ENCODE measurements at regions not wholly inside any gene's neighbourhood (a gene's known extent, or its start where the extent isn't known, plus 50 kb on each side); places are given as distances from the start of the nearest gene placed in this dataset.

DNA sequence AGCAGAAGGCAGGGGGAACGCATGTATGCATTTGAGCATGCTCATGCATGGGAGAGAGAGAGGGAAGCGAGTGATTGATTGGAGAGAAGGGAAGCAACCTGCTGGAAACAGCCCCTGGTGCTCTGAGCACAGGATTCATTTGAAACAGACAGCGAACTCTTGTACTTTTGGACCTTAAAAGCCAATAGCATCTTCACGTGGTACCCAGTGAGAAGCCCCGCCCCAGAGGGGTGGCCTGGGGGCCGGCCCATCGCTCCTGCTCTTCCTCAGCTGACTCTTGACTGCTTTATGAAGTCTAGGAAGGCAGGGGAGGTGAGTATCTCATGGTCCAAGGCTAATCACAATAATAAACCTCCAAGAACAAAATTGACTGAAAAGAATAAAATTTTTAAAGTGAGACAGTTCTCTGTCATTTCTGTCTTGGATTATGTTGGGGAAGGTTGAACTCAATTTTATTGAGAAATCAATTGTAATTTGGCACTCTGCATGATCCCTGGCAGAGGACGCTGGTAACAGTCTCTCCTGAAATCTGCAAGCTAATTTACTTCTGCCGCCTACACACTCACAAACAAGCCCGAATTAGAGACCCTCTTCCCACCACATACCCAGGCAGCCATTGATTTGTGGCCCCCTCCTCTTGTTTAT, 168.2 kb upstream of the PPARGC1A start:
- DNase-seq (ENCODE audit: low spot score), result no peak

- DNase-seq (ENCODE audit: low spot score), result no peak
Observed at GRCh38 chr4:24056289-24056688, 166.4 kb upstream of the PPARGC1A start.

DNA sequence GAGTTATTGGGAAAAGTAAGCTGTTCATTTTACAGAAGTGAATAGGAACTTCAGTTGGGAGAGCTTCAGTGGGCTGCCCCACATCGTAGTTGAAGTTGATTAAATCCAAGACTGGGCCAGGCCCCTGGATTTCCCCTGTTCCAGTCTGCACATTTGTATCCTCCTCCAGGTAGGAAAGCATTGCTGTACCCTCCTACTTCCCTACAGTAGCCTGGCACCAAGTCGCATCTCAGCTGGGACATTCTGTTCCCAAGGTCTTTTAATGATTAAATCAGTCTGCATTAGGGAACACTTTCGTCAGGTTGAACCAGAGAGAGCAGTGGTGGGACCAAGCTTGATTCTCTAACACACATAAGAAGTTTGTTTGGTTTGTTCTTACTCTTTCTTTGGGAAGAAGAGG, 165.8 kb upstream of the PPARGC1A start:
- DNase-seq (ENCODE audit: low spot score), result no peak

DNA sequence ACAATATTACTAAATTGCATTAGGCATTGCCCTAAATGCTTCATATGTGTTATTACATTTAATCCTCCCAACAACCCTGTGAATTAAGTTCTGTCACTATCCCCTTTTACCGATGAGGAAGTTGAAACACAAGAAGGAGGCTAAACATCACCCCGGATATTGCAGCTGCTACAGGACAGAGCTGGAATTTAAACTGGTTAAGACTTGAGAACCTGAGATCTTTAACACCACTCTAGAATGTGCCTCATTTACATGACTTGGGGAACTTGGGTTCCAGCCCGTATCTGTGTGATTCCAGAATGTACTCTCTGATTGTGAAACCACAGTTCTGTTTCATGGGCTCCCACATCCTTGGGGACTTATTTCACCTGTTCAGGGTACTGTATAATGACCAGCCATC, 165.1 kb upstream of the PPARGC1A start:
- DNase-seq (ENCODE audit: low spot score), result no peak

DNA sequence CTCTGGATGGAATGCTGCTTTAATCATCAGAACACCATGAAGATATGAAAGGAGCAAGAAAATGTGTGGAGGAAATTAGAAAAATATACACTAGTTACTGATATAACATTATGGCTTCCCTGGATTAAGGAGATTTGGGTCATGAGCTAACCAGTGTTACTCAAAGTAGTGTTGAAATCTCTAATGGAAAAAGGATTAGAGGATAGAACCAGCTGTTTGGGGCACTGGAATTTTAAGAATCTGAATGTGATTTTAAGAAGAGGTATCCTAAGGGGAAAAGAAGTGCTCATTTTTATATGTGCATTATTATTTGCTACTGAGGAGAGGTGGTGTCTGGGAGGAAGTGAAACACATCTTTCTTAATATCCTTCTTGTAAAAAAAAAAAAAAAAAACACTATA, 164.1 kb upstream of the PPARGC1A start:
- DNase-seq (ENCODE audit: low spot score), result no peak

GRCh38 chr4:24044610-24045589, 155.1 kb upstream of the PPARGC1A start:
- no peak for DNase-seq (ENCODE audit: low spot score)

- peak; percentile 75 for DNase-seq (ENCODE audit: low spot score)
Observed at GRCh38 chr4:24042094-24042493, 152.2 kb upstream of the PPARGC1A start.

DNA sequence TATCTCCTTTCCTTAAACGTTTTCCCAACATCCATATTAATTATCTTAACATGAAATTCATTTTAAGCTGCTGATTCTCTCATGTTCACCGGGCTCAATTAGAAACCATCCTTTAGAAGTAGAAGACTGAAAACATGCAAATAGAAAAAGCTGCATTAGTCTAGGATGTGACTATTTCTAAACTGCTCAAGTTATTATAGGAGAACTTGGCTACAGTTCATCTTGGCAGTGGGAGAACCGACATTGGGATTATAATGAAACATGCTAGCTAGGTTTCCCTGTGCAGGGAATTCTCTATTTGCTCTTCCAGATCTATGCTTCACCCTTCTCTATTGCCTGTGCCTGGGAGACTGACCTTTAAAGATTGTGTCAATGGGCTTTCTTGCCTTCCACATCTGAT, 151.0 kb upstream of the PPARGC1A start:
- DNase-seq (ENCODE audit: low spot score), result no peak

- no peak for DNase-seq (ENCODE audit: low spot score)
Observed at GRCh38 chr4:24033626-24034025, 143.8 kb upstream of the PPARGC1A start.

GRCh38 chr4:24032371-24032989, 142.6 kb upstream of the PPARGC1A start:
- DNase-seq (ENCODE audit: low spot score), result peak; percentile 41

- DNase-seq (ENCODE audit: low spot score), result no peak
Observed at GRCh38 chr4:24026596-24026995, 136.7 kb upstream of the PPARGC1A start.

- DNase-seq (ENCODE audit: low spot score), result no peak
Observed at GRCh38 chr4:24024605-24025004, 134.8 kb upstream of the PPARGC1A start.

DNA sequence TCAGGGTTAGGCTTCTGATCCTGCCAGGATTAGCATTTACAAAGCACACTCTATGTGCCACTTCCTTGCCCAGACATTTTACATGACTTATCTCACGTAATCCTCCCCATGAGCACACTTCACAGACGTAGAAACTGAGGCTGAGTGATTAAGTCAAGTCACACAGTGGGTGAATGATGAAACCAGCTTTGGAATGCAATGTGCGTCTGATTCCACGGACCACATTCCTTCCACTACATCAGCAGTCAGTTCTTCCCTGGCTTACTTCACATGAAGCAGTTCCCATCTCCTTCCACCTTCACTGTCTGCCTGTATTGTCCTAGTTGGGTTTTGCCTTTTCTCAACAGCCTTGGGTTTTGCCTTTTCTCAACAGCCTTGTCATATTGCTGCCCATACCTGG, 134.3 kb upstream of the PPARGC1A start:
- DNase-seq (ENCODE audit: low spot score), result peak; percentile 62

- DNase-seq (ENCODE audit: low spot score), result no peak
Observed at GRCh38 chr4:24015782-24016181, 125.9 kb upstream of the PPARGC1A start.

DNA sequence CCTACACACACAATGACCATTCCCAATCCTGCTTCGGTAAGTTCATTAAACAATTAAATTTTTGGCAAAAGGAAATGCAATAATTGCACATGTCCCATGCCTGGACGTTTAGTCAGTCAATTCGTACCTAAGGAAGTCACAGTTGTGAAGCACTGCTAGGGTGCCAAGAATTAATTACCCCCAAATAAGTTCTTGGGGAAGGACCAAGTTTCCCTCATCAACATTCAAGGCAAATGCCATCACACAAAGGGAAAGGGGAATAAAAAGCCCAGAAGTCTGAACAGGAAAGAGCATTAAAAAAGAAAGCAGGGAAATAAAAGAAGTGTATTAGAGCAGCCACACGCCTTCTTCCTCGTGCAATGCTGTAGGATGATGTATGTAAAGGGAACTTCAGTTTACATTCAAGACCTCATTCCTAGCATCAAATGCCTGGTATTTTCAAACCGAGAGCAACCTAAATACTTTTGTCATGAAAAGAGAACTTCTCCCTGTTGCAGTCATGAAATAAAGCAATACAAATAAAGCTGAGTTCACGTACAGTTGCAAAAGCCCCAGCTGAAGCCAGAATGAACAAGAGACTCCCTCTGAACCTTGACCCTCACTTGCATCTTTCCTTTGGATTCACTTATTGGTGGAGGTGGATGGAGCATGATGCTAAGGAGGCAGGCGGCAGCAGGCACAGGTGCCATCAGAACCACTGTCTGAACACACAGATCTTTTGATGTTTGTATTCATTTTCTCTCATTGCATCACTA, 124.0 kb upstream of the PPARGC1A start:
- no peak for DNase-seq (ENCODE audit: low spot score)

DNA sequence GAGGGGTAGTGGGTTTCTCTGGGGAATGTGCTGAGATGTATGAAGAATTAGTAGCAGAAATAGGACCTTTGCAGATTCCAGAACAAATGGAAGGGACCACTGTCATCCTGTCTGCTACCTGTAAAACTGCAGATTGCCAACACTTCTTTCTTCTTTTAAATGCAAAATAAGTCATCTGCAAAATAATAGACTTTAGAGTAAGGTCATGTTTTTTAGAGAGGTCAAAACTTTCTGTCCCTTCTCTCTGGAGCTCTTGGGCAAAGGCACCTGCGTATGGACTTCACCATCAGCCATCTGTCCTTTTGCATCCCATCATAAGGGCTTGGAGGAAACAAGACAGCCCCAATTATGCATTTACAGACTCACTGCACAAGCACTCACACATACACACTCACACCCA, 121.1 kb upstream of the PPARGC1A start:
- DNase-seq (ENCODE audit: low spot score), result no peak

- no peak for DNase-seq (ENCODE audit: low spot score)
Observed at GRCh38 chr4:24010573-24010972, 120.7 kb upstream of the PPARGC1A start.

GRCh38 chr4:24007860-24008261, 118.0 kb upstream of the PPARGC1A start:
- DNase-seq (ENCODE audit: low spot score), result no peak

GRCh38 chr4:24006269-24006668, 116.4 kb upstream of the PPARGC1A start:
- no peak for DNase-seq (ENCODE audit: low spot score)

DNA sequence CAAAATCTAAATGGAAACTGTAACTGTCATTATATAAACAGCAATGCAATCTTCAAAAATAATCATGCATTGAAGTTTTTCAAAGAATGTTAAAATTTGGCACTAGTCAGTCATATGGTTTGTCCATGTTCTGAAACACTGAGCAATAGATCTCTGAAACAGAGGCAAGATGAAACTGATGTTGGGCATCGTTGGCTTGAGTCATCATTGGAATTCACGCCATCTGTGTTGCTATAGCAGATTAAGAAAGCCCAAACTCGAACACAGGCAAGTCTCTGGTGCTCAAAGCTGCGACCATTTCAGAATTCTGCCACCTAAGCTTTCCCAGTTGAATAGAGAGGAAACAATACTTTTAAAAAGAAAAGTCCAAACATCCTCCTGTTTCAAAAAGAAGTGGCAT, 114.1 kb upstream of the PPARGC1A start:
- no peak for DNase-seq (ENCODE audit: low spot score)

DNA sequence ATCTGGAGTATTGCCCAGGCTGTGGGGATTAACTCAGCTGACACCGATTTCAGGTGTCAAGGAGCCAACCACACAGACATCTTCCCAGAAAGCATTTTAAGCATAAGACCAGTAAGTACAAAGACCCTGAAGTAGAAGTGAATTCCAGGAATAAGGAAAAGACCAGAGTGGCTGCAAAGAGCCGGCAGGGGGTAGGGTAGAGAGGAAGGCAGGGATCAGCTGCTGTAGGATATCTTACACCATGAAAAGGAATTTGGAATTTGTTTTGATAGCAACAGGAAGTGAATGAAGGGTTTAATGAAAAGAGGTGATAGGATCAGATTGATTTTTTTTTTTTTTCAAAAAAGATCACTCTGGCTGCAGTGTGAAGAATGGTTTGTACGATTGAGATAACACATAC, 113.6 kb upstream of the PPARGC1A start:
- no peak for DNase-seq (ENCODE audit: low spot score)

DNA sequence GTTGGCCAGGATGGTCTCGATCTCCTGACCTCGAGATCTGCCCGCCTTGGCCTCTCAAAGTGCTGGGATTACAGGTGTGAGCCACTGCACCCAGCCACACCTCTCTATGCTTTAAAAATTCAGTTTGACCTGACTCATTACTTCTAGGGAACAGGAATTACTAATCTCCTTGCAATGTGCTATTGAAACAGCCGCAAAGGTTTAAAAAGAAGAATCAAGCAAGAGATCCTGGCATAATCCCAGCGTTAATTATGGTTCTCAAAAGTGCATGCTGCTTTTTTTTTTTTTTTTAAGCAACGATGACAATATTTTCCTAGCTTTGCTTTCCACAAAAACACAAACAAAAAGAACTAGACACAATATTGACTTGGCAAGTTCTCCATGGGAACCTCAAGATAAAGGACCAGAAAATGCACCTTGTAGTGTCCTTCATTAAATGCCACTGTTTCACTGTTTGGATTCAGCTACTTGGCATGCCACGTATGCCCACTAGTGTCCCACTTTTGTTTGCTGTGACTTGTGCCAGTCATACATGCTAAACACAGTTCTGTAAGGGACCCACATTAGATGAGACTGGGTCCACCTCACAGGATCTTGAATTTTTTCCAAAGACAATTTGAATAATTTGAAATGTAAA, 112.6 kb upstream of the PPARGC1A start:
- DNase-seq (ENCODE audit: low spot score), result no peak

Data from AG20443 (cell line).